HEK293T (cell line): ENCODE measurements at regions not wholly inside any gene's neighbourhood (a gene's known extent, or its start where the extent isn't known, plus 50 kb on each side); places are given as distances from the start of the nearest gene placed in this dataset.

ENCODE experiments used
- CTCF ChIA-PET: fragments of 350-600 bp; formaldehyde crosslinking; extraction: SDS; loops from one replicate; lab custom pipeline; 2021; ENCODE audit warnings: antibody characterized with exemption, inconsistent platforms; lab: Yijun Ruan, JAX
- POLR2A ChIA-PET: fragments of 350-600 bp; formaldehyde crosslinking; extraction: SDS; loops from one replicate; lab custom pipeline; 2020; ENCODE audit warnings: antibody characterized with exemption, inconsistent platforms; lab: Yijun Ruan, JAX
- DNase-seq: peaks from one replicate; pipeline ENCODE4 v3.0.0; 2012; ENCODE audit warnings: mixed read lengths; ENCODE audit errors: extremely low spot score
- ARNT ChIP-seq: fragments of 450-650 bp; IDR thresholded peaks from 2 replicates; pipeline ENCODE4 v1.6.1; 2017; ENCODE audit warnings: mild to moderate bottlenecking
- BHLHE40 ChIP-seq: fragments of 450-650 bp; IDR thresholded peaks from 2 replicates; pipeline ENCODE4 v1.6.1; 2016; ENCODE audit warnings: mild to moderate bottlenecking, moderate library complexity, borderline replicate concordance
- CTBP1 ChIP-seq: fragments of 450-650 bp; IDR thresholded peaks from 2 replicates; pipeline ENCODE4 v1.6.1; 2016; ENCODE audit warnings: borderline replicate concordance
- ELF4 ChIP-seq: fragments of 450-650 bp; IDR thresholded peaks from 2 replicates; pipeline ENCODE4 v1.6.1; 2017; ENCODE audit warnings: antibody characterized with exemption
- FOXA1 ChIP-seq: fragments of 450-650 bp; IDR thresholded peaks from 2 replicates; pipeline ENCODE4 v1.6.1; 2016; ENCODE audit warnings: mild to moderate bottlenecking
- FOXK2 ChIP-seq: fragments of 450-650 bp; IDR thresholded peaks from 2 replicates; pipeline ENCODE4 v1.6.1; 2016; ENCODE audit warnings: mild to moderate bottlenecking
- FOXM1 ChIP-seq: fragments of 450-650 bp; IDR thresholded peaks from 2 replicates; pipeline ENCODE4 v1.6.1; 2017; ENCODE audit warnings: mild to moderate bottlenecking, borderline replicate concordance
- HDGF ChIP-seq: fragments of 450-650 bp; IDR thresholded peaks from 2 replicates; pipeline ENCODE4 v1.6.1; 2017; ENCODE audit warnings: antibody characterized with exemption, borderline replicate concordance
- L3MBTL2 ChIP-seq: fragments of 450-650 bp; conservative IDR thresholded peaks from 2 replicates; pipeline ENCODE4 v1.6.1; 2016; ENCODE audit warnings: mild to moderate bottlenecking
- LEF1 ChIP-seq: fragments of 450-650 bp; IDR thresholded peaks from 2 replicates; pipeline ENCODE4 v1.6.1; 2017; ENCODE audit warnings: mild to moderate bottlenecking, borderline replicate concordance
- NFRKB ChIP-seq: fragments of 450-650 bp; IDR thresholded peaks from 2 replicates; pipeline ENCODE4 v1.6.1; 2016; ENCODE audit warnings: mild to moderate bottlenecking, moderate library complexity
- PKNOX1 ChIP-seq: fragments of 450-650 bp; IDR thresholded peaks from 2 replicates; pipeline ENCODE4 v1.6.1; 2016
- SP1 ChIP-seq: fragments of 450-650 bp; IDR thresholded peaks from 2 replicates; pipeline ENCODE4 v1.6.1; 2017
- SUZ12 ChIP-seq: fragments of 450-650 bp; IDR thresholded peaks from 2 replicates; pipeline ENCODE4 v1.6.1; 2016; ENCODE audit warnings: mild to moderate bottlenecking
- TARDBP ChIP-seq: fragments of 450-650 bp; IDR thresholded peaks from 2 replicates; pipeline ENCODE4 v1.6.1; 2016
- ZNF384 ChIP-seq: fragments of 450-650 bp; IDR thresholded peaks from 2 replicates; pipeline ENCODE4 v1.6.1; 2016

- ChIA-PET CTCF (no interaction called here), POLR2A (no interaction called here)
- DNase-seq: no peak
- no peak for TF ChIP-seq FOXK2
- no peak for TF ChIP-seq L3MBTL2
- no peak for TF ChIP-seq ARNT
- no peak for TF ChIP-seq CTBP1
- TF ChIP-seq SUZ12: no peak
- TF ChIP-seq LEF1: no peak
- TF ChIP-seq ZNF384: no peak
- no peak for TF ChIP-seq PKNOX1
- no peak for TF ChIP-seq NFRKB
- TF ChIP-seq HDGF: no peak
- TF ChIP-seq FOXA1: no peak
- TF ChIP-seq BHLHE40: no peak
- TF ChIP-seq SP1: no peak
- no peak for TF ChIP-seq ELF4
- no peak for TF ChIP-seq TARDBP
- no peak for TF ChIP-seq FOXM1
Measured at GRCh38 chr9:27765266-27766072, 192.2 kb upstream of the C9orf72 start.

- ChIA-PET CTCF (no interaction called here), POLR2A (no interaction called here)
- no peak for TF ChIP-seq PKNOX1
- no peak for TF ChIP-seq CTBP1
- TF ChIP-seq BHLHE40: no peak
- TF ChIP-seq FOXA1: no peak
- TF ChIP-seq SUZ12: no peak
- no peak for TF ChIP-seq HDGF
- no peak for TF ChIP-seq ZNF384
- no peak for TF ChIP-seq FOXK2
- no peak for TF ChIP-seq ELF4
- no peak for TF ChIP-seq TARDBP
- no peak for TF ChIP-seq ARNT
- no peak for TF ChIP-seq SP1
- TF ChIP-seq LEF1: no peak
- TF ChIP-seq FOXM1: no peak
- no peak for TF ChIP-seq L3MBTL2
- no peak for TF ChIP-seq NFRKB
- no peak for DNase-seq
Measured at GRCh38 chr9:27766073-27766835, 193.0 kb upstream of the C9orf72 start.

GRCh38 chr9:27768781-27769180, 195.5 kb upstream of the C9orf72 start:
- no peak for DNase-seq

GRCh38 chr9:27770541-27770940, 197.3 kb upstream of the C9orf72 start:
- CTCF ChIA-PET: no interaction called here
- POLR2A ChIA-PET: no interaction called here
- TF ChIP-seq CTBP1: no peak
- no peak for DNase-seq

More at GRCh38 chr9:27768781-27769180, 195.5 kb upstream of the C9orf72 start:
- CTCF ChIA-PET: no interaction called here
- TF ChIP-seq ARNT: no peak
- no peak for TF ChIP-seq FOXK2
- TF ChIP-seq FOXM1: no peak
- TF ChIP-seq ZNF384: no peak
- POLR2A ChIA-PET: no interaction called here

GRCh38 chr9:27771803-27772545, 198.7 kb upstream of the C9orf72 start:
- CTCF ChIA-PET: no interaction called here
- no peak for TF ChIP-seq ZNF384
- no peak for TF ChIP-seq ARNT
- TF ChIP-seq SUZ12: no peak
- no peak for TF ChIP-seq NFRKB
- TF ChIP-seq PKNOX1: no peak
- no peak for TF ChIP-seq SP1
- no peak for TF ChIP-seq LEF1
- TF ChIP-seq HDGF: no peak
- no peak for TF ChIP-seq TARDBP
- no peak for TF ChIP-seq FOXK2
- no peak for TF ChIP-seq CTBP1
- TF ChIP-seq FOXA1: no peak
- no peak for TF ChIP-seq ELF4
- no peak for TF ChIP-seq L3MBTL2
- TF ChIP-seq FOXM1: no peak
- no peak for TF ChIP-seq BHLHE40
- DNase-seq: no peak
- POLR2A ChIA-PET: no interaction called here
